Endothelial cell of umbilical vein (primary cell): ENCODE measurements at regions not wholly inside any gene's neighbourhood (a gene's known extent, or its start where the extent isn't known, plus 50 kb on each side); places are given as distances from the start of the nearest gene placed in this dataset.

Experiments used
- BruUV-seq: library from RNA; stranded (reverse); fragments of 400-500 nt; replicated peaks from 2 replicates; lab custom pipeline; 2021; lab: Mats Ljungman, UMichigan
- CTCF ChIA-PET: fragments of 300-600, 350-600 bp; sonication (Branson Sonifier 250); formaldehyde crosslinking; loops from one replicate; lab custom pipeline; 2021; ENCODE audit warnings: antibody characterized with exemption, inconsistent platforms; lab: Charles Lee
- POLR2A ChIA-PET: fragments of 300-600, 350-600 bp; sonication (Branson Sonifier 250); formaldehyde crosslinking; loops from one replicate; lab custom pipeline; 2021; ENCODE audit warnings: antibody characterized with exemption, inconsistent platforms; lab: Charles Lee
- DNase-seq: peaks from one replicate; pipeline ENCODE4 v3.0.0-alpha.2; 2011; ENCODE audit warnings: low read depth, low spot score
- FAIRE-seq: peaks from 2 replicates; lab custom pipeline; 2011; peaks lifted over from hg19 to GRCh38; lab: Jason Lieb, UNC
- H2AFZ ChIP-seq: 2 replicates; pipeline ENCODE4 v1.6.0; 2012; ENCODE audit warnings: low read depth, low read length, control low read depth, inconsistent platforms
- H3K27ac ChIP-seq: 2 replicates; pipeline ENCODE4 v1.5.1; 2011; ENCODE audit warnings: low read depth, mild to moderate bottlenecking, control low read depth, low read length, moderate library complexity; ENCODE audit not compliant: insufficient read depth
- H3K27me3 ChIP-seq, 2 experiments: 2 replicates each; pipeline versions ENCODE4 v1.6.0 to v1.6.1; 2011; ENCODE audit warnings: low read length in 2 of 2, mixed read lengths in 1 of 2; ENCODE audit not compliant: control insufficient read depth in 2 of 2, insufficient read depth in 2 of 2
- H3K36me3 ChIP-seq, 2 experiments: 2 replicates in 1 of 2; 3 replicates in 1 of 2; pipeline ENCODE4 v1.5.1; 2011; ENCODE audit warnings: low read length in 2 of 2, mild to moderate bottlenecking in 1 of 2, moderate library complexity in 1 of 2; ENCODE audit not compliant: control insufficient read depth in 2 of 2, insufficient read depth in 2 of 2; ENCODE audit errors: extremely low read depth in 1 of 2
- H3K4me1 ChIP-seq: 3 replicates; pipeline ENCODE4 v1.5.1; 2011; ENCODE audit warnings: mild to moderate bottlenecking, low read length; ENCODE audit not compliant: control insufficient read depth, insufficient read depth; ENCODE audit errors: extremely low read depth
- H3K4me2 ChIP-seq: 2 replicates; pipeline ENCODE4 v1.6.1; 2011; ENCODE audit warnings: low read length, control low read depth, mixed read lengths; ENCODE audit not compliant: insufficient read depth
- H3K4me3 ChIP-seq, 3 experiments: fragments of 200-600 bp in 1 of 3; sonication (generic), shearing (Covaris generic) in 1 of 3; replicated peaks in 1 of 3; 2 replicates each; pipeline ENCODE4 v1.5.1; 2011 to 2016; ENCODE audit warnings: control low read depth in 3 of 3, low read length in 3 of 3, mild to moderate bottlenecking in 2 of 3, inconsistent platforms in 1 of 3, low read depth in 1 of 3, moderate library complexity in 1 of 3; ENCODE audit not compliant: insufficient read depth in 1 of 3
- H3K79me2 ChIP-seq: 2 replicates; pipeline ENCODE4 v1.6.0; 2012; ENCODE audit warnings: low read length, inconsistent platforms; ENCODE audit not compliant: control insufficient read depth, insufficient read depth
- H3K9ac ChIP-seq: replicated peaks from 2 replicates; pipeline ENCODE3; 2011; ENCODE audit warnings: low read length, control low read depth; ENCODE audit not compliant: insufficient read depth; ENCODE audit errors: extremely low read depth
- H3K9me1 ChIP-seq: replicated peaks from 3 replicates; pipeline ENCODE4 v1.6.0; 2011; ENCODE audit warnings: mild to moderate bottlenecking, low read length; ENCODE audit not compliant: control insufficient read depth, insufficient read depth; ENCODE audit errors: extremely low read depth
- H3K9me3 ChIP-seq: replicated peaks from 2 replicates; pipeline ENCODE4 v1.5.1; 2012; ENCODE audit warnings: low read length, inconsistent platforms; ENCODE audit not compliant: control insufficient read depth, insufficient read depth
- H4K20me1 ChIP-seq: replicated peaks from 2 replicates; pipeline ENCODE3; 2011; ENCODE audit warnings: mild to moderate bottlenecking, low read length; ENCODE audit not compliant: control insufficient read depth, insufficient read depth; ENCODE audit errors: extremely low read depth
- EZH2 ChIP-seq: IDR thresholded peaks from 2 replicates; pipeline ENCODE4 v1.6.1; 2012; ENCODE audit warnings: borderline replicate concordance, low read depth, mild to moderate bottlenecking, moderate library complexity, low read length, inconsistent platforms; ENCODE audit not compliant: severe bottlenecking
- FOS ChIP-seq: IDR thresholded peaks from 2 replicates; pipeline ENCODE4 v1.6.1; 2011; ENCODE audit warnings: mild to moderate bottlenecking, low read length, moderate library complexity, borderline replicate concordance; ENCODE audit not compliant: insufficient read depth
- GATA2 ChIP-seq: IDR thresholded peaks from 2 replicates; pipeline ENCODE4 v1.7.0; 2011; ENCODE audit warnings: low read depth, mild to moderate bottlenecking, moderate library complexity, mixed read lengths, low read length; ENCODE audit not compliant: insufficient read length, insufficient read depth
- JUN ChIP-seq: IDR thresholded peaks from 2 replicates; pipeline ENCODE4 v1.6.1; 2011; ENCODE audit warnings: borderline replicate concordance, low read depth; ENCODE audit not compliant: insufficient read length, insufficient read depth
- MAX ChIP-seq: IDR thresholded peaks from 2 replicates; pipeline ENCODE4 v1.6.1; 2011; ENCODE audit not compliant: insufficient read depth, insufficient read length
- MYC ChIP-seq: IDR thresholded peaks from one replicate; pipeline ENCODE4 v1.6.1; 2011; ENCODE audit warnings: mild to moderate bottlenecking, low read depth, low read length
- POLR2A ChIP-seq: IDR thresholded peaks from 2 replicates; pipeline ENCODE4 v1.6.1; 2012; ENCODE audit warnings: low read depth, mild to moderate bottlenecking, control low read depth, low read length
- POLR2AphosphoS5 ChIP-seq: IDR thresholded peaks from 2 replicates; pipeline ENCODE4 v1.6.1; 2012; ENCODE audit warnings: low read depth, mild to moderate bottlenecking, control low read depth, low read length, moderate library complexity; ENCODE audit not compliant: insufficient read depth
- dilution Hi-C: fragments of 300-500 bp; cut with MboI; formaldehyde crosslinking; loops from one replicate; pipeline ENCODE4 v1.15.0; 2019; ENCODE audit warnings: low sequenced_read_pairs; ENCODE audit not compliant: extremely low pct_ligation_motif_present
- intact Hi-C: fragments of 100-400 bp; cut with micrococcal nuclease; formaldehyde crosslinking; loops from one replicate; pipeline ENCODE4 v1.10.0; 2022
- TF ChIP-seq, protein P1 (sequence below), 2 donors: IDR thresholded peaks; 1 replicate in 1 of 2; 2 replicates in 1 of 2; pipeline ENCODE4 v1.5.1; 2011; ENCODE audit warnings: low read length in 2 of 2, mild to moderate bottlenecking in 2 of 2, moderate library complexity in 2 of 2, control low read depth in 1 of 2, inconsistent platforms in 1 of 2, low read depth in 1 of 2; ENCODE audit not compliant: insufficient read depth in 1 of 2; ENCODE audit errors: extremely low read depth in 1 of 2

DNA sequence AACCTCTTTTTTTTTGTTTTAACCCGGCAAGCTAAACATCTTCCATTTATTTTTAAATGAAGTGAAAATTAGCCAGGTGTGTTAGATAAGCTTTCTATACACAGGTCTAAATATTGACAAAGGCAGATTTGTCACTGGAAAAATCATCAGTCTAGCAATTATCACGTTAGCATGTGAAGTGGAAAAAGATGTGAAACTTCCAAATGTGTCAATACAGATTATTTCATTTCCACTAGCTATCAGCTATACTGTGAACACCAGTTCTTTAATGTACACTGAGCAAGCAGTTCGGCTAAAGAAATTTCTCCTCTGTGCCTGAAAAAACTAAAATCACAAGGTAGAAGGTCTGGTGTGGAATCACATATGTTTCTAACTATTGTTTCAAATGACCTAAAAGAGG is 96.6 kb upstream of the G2E3 start:
- no TSS peak for BruUV-seq
- Histone ChIP-seq H3K9me3 (no peaks in the 10 kb centered on the region), H3K9ac (no peak overlapping the region), H3K9me1 (no peaks in the 10 kb centered on the region), H3K36me3 (no peaks in the 10 kb centered on the region), H3K27me3 (no peaks in the 10 kb centered on the region), H4K20me1 (no peaks in the 10 kb centered on the region), H3K4me2 (no peak overlapping the region), H3K4me1 (no peaks in the 10 kb centered on the region), H3K79me2 (no peaks in the 10 kb centered on the region), H3K4me3 (no peak overlapping the region), H2AFZ (no peak overlapping the region), H3K27ac (no peak overlapping the region)
- DNase-seq (no peak), FAIRE-seq (no peak)
- POLR2A ChIA-PET, result no interaction called here
- intact Hi-C loops (no loop called here), dilution Hi-C loops (no loop called here)
- no peak for TF ChIP-seq GATA2
- TF ChIP-seq POLR2A, result no peak
- no peak for TF ChIP-seq JUN
- TF ChIP-seq, protein P1, sequence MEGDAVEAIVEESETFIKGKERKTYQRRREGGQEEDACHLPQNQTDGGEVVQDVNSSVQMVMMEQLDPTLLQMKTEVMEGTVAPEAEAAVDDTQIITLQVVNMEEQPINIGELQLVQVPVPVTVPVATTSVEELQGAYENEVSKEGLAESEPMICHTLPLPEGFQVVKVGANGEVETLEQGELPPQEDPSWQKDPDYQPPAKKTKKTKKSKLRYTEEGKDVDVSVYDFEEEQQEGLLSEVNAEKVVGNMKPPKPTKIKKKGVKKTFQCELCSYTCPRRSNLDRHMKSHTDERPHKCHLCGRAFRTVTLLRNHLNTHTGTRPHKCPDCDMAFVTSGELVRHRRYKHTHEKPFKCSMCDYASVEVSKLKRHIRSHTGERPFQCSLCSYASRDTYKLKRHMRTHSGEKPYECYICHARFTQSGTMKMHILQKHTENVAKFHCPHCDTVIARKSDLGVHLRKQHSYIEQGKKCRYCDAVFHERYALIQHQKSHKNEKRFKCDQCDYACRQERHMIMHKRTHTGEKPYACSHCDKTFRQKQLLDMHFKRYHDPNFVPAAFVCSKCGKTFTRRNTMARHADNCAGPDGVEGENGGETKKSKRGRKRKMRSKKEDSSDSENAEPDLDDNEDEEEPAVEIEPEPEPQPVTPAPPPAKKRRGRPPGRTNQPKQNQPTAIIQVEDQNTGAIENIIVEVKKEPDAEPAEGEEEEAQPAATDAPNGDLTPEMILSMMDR (IDR thresholded peaks at IDR 0.05; ENCODE audit: extremely low read depth in 1 of 2, insufficient read depth in 1 of 2, low read depth in 1 of 2, low read length in 2 of 2), result no peak
- no peak for TF ChIP-seq POLR2AphosphoS5
- TF ChIP-seq MYC, result no peak
- no peak for TF ChIP-seq MAX
- TF ChIP-seq FOS, result no peak
- no peak for TF ChIP-seq EZH2
- CTCF ChIA-PET, result no interaction called here
